ENCODE measurements at regions not wholly inside any gene's neighbourhood (a gene's known extent, or its start where the extent isn't known, plus 50 kb on each side); places are given as distances from the start of the nearest gene placed in this dataset.

DNA sequence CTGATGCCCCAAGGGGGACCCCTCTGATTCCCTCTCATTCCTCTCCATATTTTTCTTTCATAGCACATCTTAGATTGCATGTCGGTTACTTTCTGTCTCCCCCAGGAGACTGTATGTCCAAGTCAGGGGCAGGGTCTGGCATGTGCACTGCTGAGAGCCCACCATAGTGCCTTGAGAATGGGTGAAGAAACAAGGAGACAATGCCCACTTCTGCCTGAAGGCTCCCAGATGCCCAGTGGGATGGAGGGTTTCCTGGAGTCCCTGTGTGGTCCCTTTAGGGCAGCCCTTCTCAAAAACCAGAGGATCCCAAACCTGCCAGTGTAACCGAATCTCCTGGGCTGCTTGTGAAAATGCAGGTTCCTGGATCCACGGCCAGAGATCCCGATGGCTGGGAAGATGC, 126.5 kb upstream of the LARP1 start:
- no peak overlapping the region for H3K27ac Mint-ChIP-seq (ENCODE audit: unreplicated experiment)
- no peaks in the 10 kb centered on the region for H3K36me3 Mint-ChIP-seq (ENCODE audit: insufficient read depth, unreplicated experiment)
- H3K4me3 Mint-ChIP-seq (ENCODE audit: low read depth, unreplicated experiment): no peak overlapping the region
- intact Hi-C loops (cut with micrococcal nuclease; ENCODE audit: unreplicated experiment): no loop called here
- peaks cover 61% of the 10 kb centered on the region for H3K27me3 Mint-ChIP-seq (ENCODE audit: unreplicated experiment)
- DNase-seq: no peak
- BruUV-seq (replicated peaks): no TSS peak
- H3K4me1 Mint-ChIP-seq (ENCODE audit: low read depth, unreplicated experiment): no peaks in the 10 kb centered on the region
- no peaks in the 10 kb centered on the region for H3K9me3 Mint-ChIP-seq (ENCODE audit: low read depth, unreplicated experiment)
- CTCF ChIA-PET: interaction anchor here (1.6 kb wide), 1 partner anchor 10 kb away, joined by 4 read pairs; no protein-coding TSS in a partner anchor
- TF ChIP-seq, protein P1, sequence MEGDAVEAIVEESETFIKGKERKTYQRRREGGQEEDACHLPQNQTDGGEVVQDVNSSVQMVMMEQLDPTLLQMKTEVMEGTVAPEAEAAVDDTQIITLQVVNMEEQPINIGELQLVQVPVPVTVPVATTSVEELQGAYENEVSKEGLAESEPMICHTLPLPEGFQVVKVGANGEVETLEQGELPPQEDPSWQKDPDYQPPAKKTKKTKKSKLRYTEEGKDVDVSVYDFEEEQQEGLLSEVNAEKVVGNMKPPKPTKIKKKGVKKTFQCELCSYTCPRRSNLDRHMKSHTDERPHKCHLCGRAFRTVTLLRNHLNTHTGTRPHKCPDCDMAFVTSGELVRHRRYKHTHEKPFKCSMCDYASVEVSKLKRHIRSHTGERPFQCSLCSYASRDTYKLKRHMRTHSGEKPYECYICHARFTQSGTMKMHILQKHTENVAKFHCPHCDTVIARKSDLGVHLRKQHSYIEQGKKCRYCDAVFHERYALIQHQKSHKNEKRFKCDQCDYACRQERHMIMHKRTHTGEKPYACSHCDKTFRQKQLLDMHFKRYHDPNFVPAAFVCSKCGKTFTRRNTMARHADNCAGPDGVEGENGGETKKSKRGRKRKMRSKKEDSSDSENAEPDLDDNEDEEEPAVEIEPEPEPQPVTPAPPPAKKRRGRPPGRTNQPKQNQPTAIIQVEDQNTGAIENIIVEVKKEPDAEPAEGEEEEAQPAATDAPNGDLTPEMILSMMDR (IDR thresholded peaks at IDR 0.05; ENCODE audit: unreplicated experiment): no peak

DNA sequence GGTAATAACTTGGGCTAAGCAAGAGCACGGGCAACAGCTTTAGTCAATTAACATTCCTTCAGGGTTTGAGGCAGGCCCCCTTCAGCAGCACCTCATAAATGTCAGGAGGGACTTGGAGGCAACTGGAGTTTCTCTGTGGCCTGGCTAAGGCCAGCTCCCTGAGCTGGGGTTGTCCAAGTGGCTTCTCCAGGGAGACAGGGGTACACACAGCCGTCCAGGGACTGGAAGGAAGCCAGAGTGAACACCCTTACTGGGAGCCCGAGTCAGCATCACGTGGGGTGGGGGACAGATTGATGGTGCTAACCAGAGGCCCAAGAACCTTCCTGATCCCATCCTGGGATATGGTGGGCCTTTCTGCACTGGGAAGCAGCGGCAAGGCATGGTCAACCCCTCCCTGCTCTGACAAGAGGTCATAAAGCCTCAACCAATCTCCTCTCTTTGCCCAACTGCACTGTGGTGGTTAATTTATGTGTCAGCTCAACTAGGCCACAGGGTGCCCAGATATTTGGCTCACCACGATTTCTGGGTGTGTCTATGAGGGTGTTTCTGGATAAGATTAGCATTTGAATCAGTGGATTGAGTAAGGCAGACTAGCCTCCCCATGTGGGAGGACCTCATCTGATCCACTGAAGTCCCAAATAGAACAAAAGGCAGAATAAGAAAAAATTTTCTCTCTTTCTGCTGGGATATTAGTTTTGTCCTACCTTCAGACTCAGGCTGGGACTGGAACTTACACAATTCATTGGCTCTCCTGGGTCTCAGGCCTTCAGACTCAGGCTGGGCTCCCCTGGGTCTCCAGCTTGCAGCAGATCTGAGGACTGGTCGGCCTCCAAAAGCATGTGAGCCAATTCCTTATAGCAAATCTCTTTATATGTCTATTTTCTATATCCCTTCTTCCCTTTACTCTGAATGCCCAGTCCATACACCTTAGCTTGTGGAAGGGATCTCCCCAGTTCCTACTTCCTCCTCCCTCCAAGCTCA, 127.2 kb upstream of the LARP1 start:
- TF ChIP-seq, protein P1 (IDR thresholded peaks at IDR 0.05; ENCODE audit: unreplicated experiment): no peak
- Mint-ChIP-seq H3K4me1 (ENCODE audit: low read depth, unreplicated experiment) (no peaks in the 10 kb centered on the region), H3K36me3 (ENCODE audit: insufficient read depth, unreplicated experiment) (no peaks in the 10 kb centered on the region), H3K9me3 (ENCODE audit: low read depth, unreplicated experiment) (no peaks in the 10 kb centered on the region), H3K27ac (ENCODE audit: unreplicated experiment) (no peak overlapping the region), H3K27me3 (ENCODE audit: unreplicated experiment) (peaks cover 58% of the 10 kb centered on the region), H3K4me3 (ENCODE audit: low read depth, unreplicated experiment) (no peak overlapping the region)
- BruUV-seq (replicated peaks): no TSS peak
- intact Hi-C loops (cut with micrococcal nuclease; ENCODE audit: unreplicated experiment): no loop called here
- DNase-seq: no peak
- CTCF ChIA-PET: interaction anchor here (0.5 kb wide), 1 partner anchor 41 kb away, joined by 6 read pairs; no protein-coding TSS in a partner anchor

DNA sequence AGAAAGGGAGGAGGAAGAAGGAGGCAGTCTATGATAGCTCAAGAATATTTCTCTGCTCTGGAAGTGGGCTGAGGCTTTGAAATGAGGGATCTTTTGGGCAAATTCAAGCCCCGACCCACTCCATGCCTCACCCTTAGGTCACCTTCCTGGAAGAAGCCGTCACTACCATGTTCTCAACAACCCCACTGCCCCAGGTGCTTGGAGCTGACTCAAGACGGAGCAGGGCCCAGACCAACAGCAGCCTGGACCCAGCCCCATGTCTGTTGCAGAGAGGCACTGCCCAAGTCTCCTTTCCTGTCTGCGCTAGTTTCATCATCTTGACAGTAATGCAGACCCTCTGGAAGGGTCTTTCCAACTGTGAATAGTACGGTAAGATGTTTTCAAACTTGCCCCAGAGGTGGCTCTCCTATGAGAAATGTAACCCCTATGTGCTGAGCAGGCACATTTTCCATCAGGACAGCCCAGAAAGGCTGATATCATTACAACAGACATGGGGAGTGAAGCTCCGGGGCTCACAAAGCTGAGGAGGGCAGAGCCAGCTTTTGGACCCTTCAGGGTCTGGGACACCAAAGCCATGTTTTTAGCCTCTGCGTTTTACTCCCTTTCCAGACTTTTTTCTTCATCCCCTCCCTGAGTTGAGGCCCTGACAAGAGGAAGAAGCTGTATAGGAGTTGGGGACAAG, 128.2 kb upstream of the LARP1 start:
- Mint-ChIP-seq H3K9me3 (ENCODE audit: low read depth, unreplicated experiment) (no peaks in the 10 kb centered on the region), H3K4me3 (ENCODE audit: low read depth, unreplicated experiment) (no peak overlapping the region), H3K27ac (ENCODE audit: unreplicated experiment) (no peak overlapping the region), H3K36me3 (ENCODE audit: insufficient read depth, unreplicated experiment) (no peaks in the 10 kb centered on the region), H3K4me1 (ENCODE audit: low read depth, unreplicated experiment) (no peaks in the 10 kb centered on the region), H3K27me3 (ENCODE audit: unreplicated experiment) (peaks cover 49% of the 10 kb centered on the region)
- CTCF ChIA-PET: interaction anchor here (0.7 to 0.8 kb wide), 2 partner anchors 16 to 716 kb away, joined by 3 read pairs; no protein-coding TSS in a partner anchor
- DNase-seq: no peak
- BruUV-seq (replicated peaks): no TSS peak
- intact Hi-C loops (cut with micrococcal nuclease; ENCODE audit: unreplicated experiment): no loop called here
- TF ChIP-seq, protein P1 (IDR thresholded peaks at IDR 0.05; ENCODE audit: unreplicated experiment): no peak

DNA sequence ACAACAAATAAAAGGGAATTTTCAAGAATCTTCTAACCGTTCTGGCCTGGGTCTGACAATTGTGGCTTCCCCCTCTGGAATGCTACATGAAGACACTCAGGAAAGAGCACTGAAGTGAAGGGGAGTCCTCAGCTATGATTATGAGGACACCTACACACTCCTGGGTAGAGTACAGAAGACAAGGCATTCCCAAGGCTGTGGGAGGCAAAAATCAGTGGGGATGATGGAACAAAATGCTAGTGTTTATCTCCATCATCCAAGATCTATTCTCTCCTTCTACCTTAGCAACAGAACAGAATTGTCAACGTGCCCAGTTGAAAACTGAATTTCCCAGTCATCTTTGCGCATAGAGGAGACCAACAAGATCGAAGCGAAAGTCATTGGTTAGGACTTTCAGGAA, 130.1 kb upstream of the LARP1 start:
- H3K4me3 Mint-ChIP-seq (ENCODE audit: low read depth, unreplicated experiment): no peak overlapping the region
- CTCF ChIA-PET: no interaction called here
- intact Hi-C loops (cut with micrococcal nuclease; ENCODE audit: unreplicated experiment): no loop called here

More for the DNA sequence above, 130.1 kb upstream of the LARP1 start:
- Mint-ChIP-seq H3K9me3 (ENCODE audit: low read depth, unreplicated experiment) (no peaks in the 10 kb centered on the region), H3K4me1 (ENCODE audit: low read depth, unreplicated experiment) (no peaks in the 10 kb centered on the region), H3K36me3 (ENCODE audit: insufficient read depth, unreplicated experiment) (no peaks in the 10 kb centered on the region), H3K27ac (ENCODE audit: unreplicated experiment) (no peak overlapping the region), H3K27me3 (ENCODE audit: unreplicated experiment) (peaks cover 49% of the 10 kb centered on the region)
- TF ChIP-seq, protein P1 (IDR thresholded peaks at IDR 0.05; ENCODE audit: unreplicated experiment): no peak
- no TSS peak for BruUV-seq (replicated peaks)
- DNase-seq: no peak
